Hepatic stellate cell (primary cell): ENCODE measurements at regions not wholly inside any gene's neighbourhood (a gene's known extent, or its start where the extent isn't known, plus 50 kb on each side); places are given as distances from the start of the nearest gene placed in this dataset.
A peak's percentile ranks its signal among the peaks of the same experiment; 100 is the strongest.

ENCODE experiments used
- DNase-seq: peaks from one replicate; pipeline ENCODE4 v3.0.0; 2011; ENCODE audit warnings: low spot score

GRCh38 chr2:106978647-106979046 is 92.7 kb upstream of the ST6GAL2 start:
- no peak for DNase-seq

- DNase-seq = no peak
Observed at GRCh38 chr2:106981491-106981890, 95.5 kb upstream of the ST6GAL2 start.

GRCh38 chr2:106982350-106982749 is 96.4 kb upstream of the ST6GAL2 start:
- DNase-seq = no peak

GRCh38 chr2:106983305-106983704 is 97.3 kb upstream of the ST6GAL2 start:
- no peak for DNase-seq

GRCh38 chr2:106988361-106988760 is 102.4 kb upstream of the ST6GAL2 start:
- DNase-seq = no peak

- peak; percentile 74 for DNase-seq
Observed at GRCh38 chr2:106990297-106990696, 104.3 kb upstream of the ST6GAL2 start.

GRCh38 chr2:106991866-106992265 is 105.9 kb upstream of the ST6GAL2 start:
- no peak for DNase-seq

- no peak for DNase-seq
Observed at GRCh38 chr2:106995556-106995955, 109.6 kb upstream of the ST6GAL2 start.

- DNase-seq = no peak
Observed at GRCh38 chr2:106996171-106996769, 110.3 kb upstream of the ST6GAL2 start.

GRCh38 chr2:106997204-106997603 is 111.2 kb upstream of the ST6GAL2 start:
- no peak for DNase-seq

GRCh38 chr2:107001062-107001461 is 115.1 kb upstream of the ST6GAL2 start:
- DNase-seq = no peak

- DNase-seq = no peak
Observed at GRCh38 chr2:107001551-107001950, 115.6 kb upstream of the ST6GAL2 start.

- DNase-seq = peak; percentile 69
Observed at GRCh38 chr2:107001964-107002696, 116.2 kb upstream of the ST6GAL2 start.

- no peak for DNase-seq
Observed at GRCh38 chr2:107002735-107003134, 116.8 kb upstream of the ST6GAL2 start.

- DNase-seq = no peak
Observed at GRCh38 chr2:107005853-107006252, 119.9 kb upstream of the ST6GAL2 start.

GRCh38 chr2:107006836-107007235 is 120.9 kb upstream of the ST6GAL2 start:
- no peak for DNase-seq

GRCh38 chr2:107007927-107008326 is 122.0 kb upstream of the ST6GAL2 start:
- no peak for DNase-seq

GRCh38 chr2:107008843-107009242 is 122.9 kb upstream of the ST6GAL2 start:
- DNase-seq = no peak

- no peak for DNase-seq
Observed at GRCh38 chr2:107009275-107009674, 123.3 kb upstream of the ST6GAL2 start.

- DNase-seq = no peak
Observed at GRCh38 chr2:107012714-107013306, 126.8 kb upstream of the ST6GAL2 start.

GRCh38 chr2:107013884-107014283 is 127.9 kb upstream of the ST6GAL2 start:
- no peak for DNase-seq

GRCh38 chr2:107018366-107018765 is 132.4 kb upstream of the ST6GAL2 start:
- no peak for DNase-seq

- DNase-seq = no peak
Observed at GRCh38 chr2:107020392-107020791, 134.4 kb upstream of the ST6GAL2 start.

GRCh38 chr2:107024269-107024668 is 138.3 kb upstream of the ST6GAL2 start:
- no peak for DNase-seq
